AG04450 (cell line): ENCODE measurements at regions not wholly inside any gene's neighbourhood (a gene's known extent, or its start where the extent isn't known, plus 50 kb on each side); places are given as distances from the start of the nearest gene placed in this dataset.

Source experiments
- CTCF ChIA-PET: fragments of 300-600, 350-600 bp; formaldehyde crosslinking; extraction: SDS; loops from one replicate; lab custom pipeline; 2022; ENCODE audit warnings: antibody characterized with exemption, inconsistent platforms; lab: Charles Lee
- POLR2A ChIA-PET: fragments of 350-600 bp; formaldehyde crosslinking; extraction: SDS; loops from one replicate; lab custom pipeline; 2021; ENCODE audit warnings: antibody characterized with exemption, inconsistent platforms; lab: Yijun Ruan, JAX
- DNase-seq: peaks from one replicate; pipeline ENCODE4 v3.0.0-alpha.2; 2011; ENCODE audit warnings: low read depth, low spot score
- H3K27ac ChIP-seq: one replicate; pipeline ENCODE4 v1.5.1; 2012; ENCODE audit warnings: low read depth, low read length, control low read depth
- H3K27me3 ChIP-seq: one replicate; pipeline ENCODE4 v1.6.0; 2012; ENCODE audit warnings: low read length; ENCODE audit not compliant: control insufficient read depth, insufficient read depth
- H3K4me3 ChIP-seq: 2 replicates; pipeline ENCODE4 v1.5.1; 2011; ENCODE audit warnings: mild to moderate bottlenecking, low read depth, low read length, control low read depth
- H3K9me3 ChIP-seq: 2 replicates; pipeline ENCODE4 v1.5.1; 2012; ENCODE audit warnings: low read length; ENCODE audit not compliant: control insufficient read depth, insufficient read depth
- TF ChIP-seq, protein P1 (sequence below): IDR thresholded peaks from 2 replicates; pipeline ENCODE4 v1.5.1; 2011; ENCODE audit warnings: low read depth, low read length, control low read depth, inconsistent platforms

- POLR2A ChIA-PET = interaction anchor here (1.1 to 1.2 kb wide), 2 partner anchors 9 to 21 kb away, joined by 4 to 8 read pairs; no protein-coding TSS in a partner anchor
- peaks cover 15% of the 10 kb centered on the region for H3K9me3 ChIP-seq
- peak overlapping the region; percentile 87 for H3K27ac ChIP-seq
- peak; percentile 83 for DNase-seq
- CTCF ChIA-PET = interaction anchor here (1.4 kb wide), 1 partner anchor 13 kb away, joined by 3 read pairs; no protein-coding TSS in a partner anchor
- H3K27me3 ChIP-seq = no peaks in the 10 kb centered on the region
- TF ChIP-seq, protein P1, sequence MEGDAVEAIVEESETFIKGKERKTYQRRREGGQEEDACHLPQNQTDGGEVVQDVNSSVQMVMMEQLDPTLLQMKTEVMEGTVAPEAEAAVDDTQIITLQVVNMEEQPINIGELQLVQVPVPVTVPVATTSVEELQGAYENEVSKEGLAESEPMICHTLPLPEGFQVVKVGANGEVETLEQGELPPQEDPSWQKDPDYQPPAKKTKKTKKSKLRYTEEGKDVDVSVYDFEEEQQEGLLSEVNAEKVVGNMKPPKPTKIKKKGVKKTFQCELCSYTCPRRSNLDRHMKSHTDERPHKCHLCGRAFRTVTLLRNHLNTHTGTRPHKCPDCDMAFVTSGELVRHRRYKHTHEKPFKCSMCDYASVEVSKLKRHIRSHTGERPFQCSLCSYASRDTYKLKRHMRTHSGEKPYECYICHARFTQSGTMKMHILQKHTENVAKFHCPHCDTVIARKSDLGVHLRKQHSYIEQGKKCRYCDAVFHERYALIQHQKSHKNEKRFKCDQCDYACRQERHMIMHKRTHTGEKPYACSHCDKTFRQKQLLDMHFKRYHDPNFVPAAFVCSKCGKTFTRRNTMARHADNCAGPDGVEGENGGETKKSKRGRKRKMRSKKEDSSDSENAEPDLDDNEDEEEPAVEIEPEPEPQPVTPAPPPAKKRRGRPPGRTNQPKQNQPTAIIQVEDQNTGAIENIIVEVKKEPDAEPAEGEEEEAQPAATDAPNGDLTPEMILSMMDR = no peak
- no peak overlapping the region for H3K4me3 ChIP-seq
These were observed 566.2 kb downstream of the TBC1D22A start for GRCh38 chr22:47328550-47329243.

DNA sequence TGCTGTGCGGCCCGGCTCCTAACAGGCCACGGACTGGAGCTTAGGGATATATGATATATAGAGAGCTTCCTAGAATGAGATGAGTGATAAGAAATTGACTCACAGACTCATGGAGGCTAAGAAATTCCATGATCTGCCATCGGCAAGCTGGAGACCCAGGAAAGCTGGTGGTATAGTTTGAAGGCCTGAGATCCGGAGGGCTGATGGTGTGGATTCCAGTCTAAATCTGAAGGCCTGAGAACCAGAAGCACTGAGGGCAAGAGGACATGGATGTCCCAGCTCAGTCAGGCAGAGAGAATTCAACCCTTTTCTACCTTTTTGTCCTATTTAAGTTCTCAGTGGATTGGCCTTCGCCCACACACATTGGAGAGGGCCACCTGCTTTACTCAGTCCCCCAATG is 564.8 kb downstream of the TBC1D22A start:
- Histone ChIP-seq H3K27ac (no peak overlapping the region), H3K4me3 (no peak overlapping the region), H3K9me3 (peaks cover 3% of the 10 kb centered on the region), H3K27me3 (no peaks in the 10 kb centered on the region)
- CTCF ChIA-PET = no interaction called here
- POLR2A ChIA-PET = no interaction called here
- TF ChIP-seq, protein P1 = no peak
- no peak for DNase-seq

DNA sequence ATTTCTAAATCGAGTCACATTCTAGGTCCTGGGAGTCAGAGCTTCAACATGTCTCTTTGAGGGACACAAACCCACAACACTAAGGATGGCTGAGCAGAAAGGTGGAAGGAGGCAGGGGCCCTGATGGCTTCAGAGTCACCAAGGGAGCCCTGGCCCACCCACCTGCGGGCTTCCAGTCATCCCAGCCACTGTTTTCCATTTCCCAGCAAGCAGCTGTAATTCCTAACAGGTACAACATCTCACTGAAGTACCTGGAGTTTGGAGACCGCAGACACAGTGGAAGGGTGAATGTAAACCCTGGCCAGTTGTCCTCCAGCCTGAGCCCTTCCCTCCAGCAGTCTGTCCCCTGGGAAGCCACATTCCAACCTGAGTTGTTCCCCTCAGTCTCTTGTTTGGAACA is 562.8 kb downstream of the TBC1D22A start:
- ChIA-PET POLR2A (no interaction called here), CTCF (no interaction called here)
- no peak overlapping the region for H3K4me3 ChIP-seq
- H3K9me3 ChIP-seq = peaks cover 7% of the 10 kb centered on the region; the same call in 1 of the 2 replicates
- no peaks in the 10 kb centered on the region for H3K27me3 ChIP-seq
- no peak for DNase-seq
- H3K27ac ChIP-seq = no peak overlapping the region
- TF ChIP-seq, protein P1 = no peak

GRCh38 chr22:47324435-47324990 is 562.1 kb downstream of the TBC1D22A start:
- H3K27ac ChIP-seq = no peak overlapping the region
- no peak for DNase-seq
- POLR2A ChIA-PET = no interaction called here
- no peak overlapping the region for H3K4me3 ChIP-seq
- CTCF ChIA-PET = no interaction called here
- H3K9me3 ChIP-seq = peaks cover 13% of the 10 kb centered on the region; the same call in 1 of the 2 replicates
- TF ChIP-seq, protein P1 = no peak
- H3K27me3 ChIP-seq = no peaks in the 10 kb centered on the region

- DNase-seq = no peak
- ChIA-PET POLR2A (no interaction called here), CTCF (no interaction called here)
- no peak overlapping the region for H3K27ac ChIP-seq
- H3K9me3 ChIP-seq = peaks cover 13% of the 10 kb centered on the region; the same call in 1 of the 2 replicates
- TF ChIP-seq, protein P1 = no peak
- no peaks in the 10 kb centered on the region for H3K27me3 ChIP-seq
- no peak overlapping the region for H3K4me3 ChIP-seq
These were observed 561.1 kb downstream of the TBC1D22A start for GRCh38 chr22:47323518-47323917.
